Osteoblast (primary cell): ENCODE measurements at regions not wholly inside any gene's neighbourhood (a gene's known extent, or its start where the extent isn't known, plus 50 kb on each side); places are given as distances from the start of the nearest gene placed in this dataset.

Experiments used
- DNase-seq: peaks from one replicate; pipeline ENCODE4 v3.0.0; 2011; ENCODE audit warnings: low spot score, mixed read lengths; ENCODE audit not compliant: insufficient read length; ENCODE audit errors: missing footprints
- H2AFZ ChIP-seq: 2 replicates; pipeline ENCODE4 v1.6.0; 2011; ENCODE audit warnings: mild to moderate bottlenecking, low read length
- H3K27ac ChIP-seq: 2 replicates; pipeline ENCODE4 v1.5.1; 2011; ENCODE audit warnings: mild to moderate bottlenecking, low read depth, low read length, moderate library complexity
- H3K27me3 ChIP-seq: 2 replicates; pipeline ENCODE4 v1.6.0; 2012; ENCODE audit warnings: mild to moderate bottlenecking, control low read depth, inconsistent platforms, low read length, moderate library complexity; ENCODE audit not compliant: insufficient read depth
- H3K36me3 ChIP-seq: 2 replicates; pipeline ENCODE4 v1.5.1; 2011; ENCODE audit warnings: mild to moderate bottlenecking, low read length, control low read depth, moderate library complexity; ENCODE audit not compliant: insufficient read depth
- H3K4me1 ChIP-seq: 2 replicates; pipeline ENCODE4 v1.5.1; 2011; ENCODE audit warnings: mild to moderate bottlenecking, low read length, control low read depth, moderate library complexity; ENCODE audit not compliant: insufficient read depth
- H3K4me2 ChIP-seq: 2 replicates; pipeline ENCODE4 v1.6.0; 2011; ENCODE audit warnings: mild to moderate bottlenecking, low read length; ENCODE audit not compliant: insufficient read depth
- H3K4me3 ChIP-seq: fragments of 200-600 bp; sonication (generic); 3 replicates; pipeline ENCODE4 v1.5.1; 2012; ENCODE audit warnings: mild to moderate bottlenecking, low read length, inconsistent platforms; ENCODE audit not compliant: insufficient read depth
- H3K79me2 ChIP-seq: 2 replicates; pipeline ENCODE4 v1.6.0; 2012; ENCODE audit warnings: mild to moderate bottlenecking, low read length, control low read depth, inconsistent platforms; ENCODE audit not compliant: insufficient read depth
- H3K9me3 ChIP-seq: 2 replicates; pipeline ENCODE4 v1.5.1; 2011; ENCODE audit warnings: low read depth, low read length, control low read depth
- H4K20me1 ChIP-seq: 2 replicates; pipeline ENCODE4 v1.6.0; 2012; ENCODE audit warnings: mild to moderate bottlenecking, low read length, control low read depth; ENCODE audit not compliant: insufficient read depth
- CTCF ChIP-seq: IDR thresholded peaks from 2 replicates; pipeline ENCODE4 v1.5.1; 2011; ENCODE audit warnings: mild to moderate bottlenecking, low read depth, low read length, moderate library complexity; ENCODE audit errors: extremely low read depth

GRCh38 chr15:62362144-62362543 lies 197.1 kb upstream of the C2CD4B start:
- H3K4me3 ChIP-seq: no peak overlapping the region
- no peaks in the 10 kb centered on the region for H3K79me2 ChIP-seq
- no peak overlapping the region for H2AFZ ChIP-seq
- DNase-seq: no peak
- peaks cover 42% of the 10 kb centered on the region for H3K27me3 ChIP-seq
- peak overlapping the region; percentile 63 for H3K4me2 ChIP-seq
- peaks cover 5% of the 10 kb centered on the region for H3K4me1 ChIP-seq
- H4K20me1 ChIP-seq: no peaks in the 10 kb centered on the region
- no peaks in the 10 kb centered on the region for H3K9me3 ChIP-seq
- no peaks in the 10 kb centered on the region for H3K36me3 ChIP-seq
- H3K27ac ChIP-seq: peak overlapping the region; percentile 79
- no peak for TF ChIP-seq CTCF

- DNase-seq: peak; percentile 95
- H3K36me3 ChIP-seq: no peaks in the 10 kb centered on the region
- H3K27me3 ChIP-seq: peaks cover 42% of the 10 kb centered on the region
- H3K4me2 ChIP-seq: peak overlapping the region; percentile 63
- no peaks in the 10 kb centered on the region for H3K9me3 ChIP-seq
- TF ChIP-seq CTCF: no peak
- H3K4me1 ChIP-seq: peaks cover 5% of the 10 kb centered on the region
- H4K20me1 ChIP-seq: no peaks in the 10 kb centered on the region
- H3K27ac ChIP-seq: peak overlapping the region; percentile 79
- no peaks in the 10 kb centered on the region for H3K79me2 ChIP-seq
- no peak overlapping the region for H3K4me3 ChIP-seq
- no peak overlapping the region for H2AFZ ChIP-seq
Observed at GRCh38 chr15:62362608-62363007, 197.5 kb upstream of the C2CD4B start.

- Histone ChIP-seq H3K27me3 (peaks cover 33% of the 10 kb centered on the region), H2AFZ (no peak overlapping the region), H3K36me3 (no peaks in the 10 kb centered on the region), H3K27ac (no peak overlapping the region), H3K4me2 (no peak overlapping the region), H3K9me3 (no peaks in the 10 kb centered on the region), H4K20me1 (no peaks in the 10 kb centered on the region), H3K4me1 (peaks cover 5% of the 10 kb centered on the region), H3K79me2 (no peaks in the 10 kb centered on the region), H3K4me3 (no peak overlapping the region)
- DNase-seq: no peak
- no peak for TF ChIP-seq CTCF
Observed at GRCh38 chr15:62363913-62364312, 198.8 kb upstream of the C2CD4B start.

GRCh38 chr15:62365795-62366442 lies 200.8 kb upstream of the C2CD4B start:
- no peaks in the 10 kb centered on the region for H4K20me1 ChIP-seq
- H3K27me3 ChIP-seq: peaks cover 26% of the 10 kb centered on the region
- no peaks in the 10 kb centered on the region for H3K9me3 ChIP-seq
- H3K36me3 ChIP-seq: no peaks in the 10 kb centered on the region
- H2AFZ ChIP-seq: no peak overlapping the region
- H3K4me2 ChIP-seq: no peak overlapping the region
- no peak for DNase-seq
- no peak overlapping the region for H3K4me3 ChIP-seq
- H3K79me2 ChIP-seq: no peaks in the 10 kb centered on the region
- no peak overlapping the region for H3K27ac ChIP-seq
- TF ChIP-seq CTCF: no peak
- H3K4me1 ChIP-seq: peaks cover 5% of the 10 kb centered on the region
